ENCODE measurements at regions not wholly inside any gene's neighbourhood (a gene's known extent, or its start where the extent isn't known, plus 50 kb on each side); places are given as distances from the start of the nearest gene placed in this dataset.

- TF ChIP-seq CTCF (conservative IDR thresholded peaks at IDR 0.05), result no peak
- no peak for TF ChIP-seq ZFX (IDR thresholded peaks at IDR 0.05)
Observed at GRCh38 chr3:69490971-69491370, 105.1 kb upstream of the FRMD4B start.

Measured in C4-2B (cell line).